ENCODE measurements at regions not wholly inside any gene's neighbourhood (a gene's known extent, or its start where the extent isn't known, plus 50 kb on each side); places are given as distances from the start of the nearest gene placed in this dataset.
A peak's percentile ranks its signal among the peaks of the same experiment; 100 is the strongest.
"Not testable (repeated sequence)": the region's sequence is repeated elsewhere in the genome, so short reads cannot be mapped to it uniquely, and the experiment has no call there.

- TF ChIP-seq CTCF (IDR thresholded peaks at IDR 0.05) = no peak
- ATAC-seq = no peak
Measured at GRCh38 chr10:23493711-23494110, 54.8 kb downstream of the OTUD1 start.

GRCh38 chr10:23496727-23497126 lies 57.9 kb downstream of the OTUD1 start:
- no peak overlapping the region for H3K27ac ChIP-seq
- H3K4me3 ChIP-seq = no peak overlapping the region
- no peaks in the 10 kb centered on the region for H3K9me3 ChIP-seq
- no peak for TF ChIP-seq CTCF (IDR thresholded peaks at IDR 0.05)
- no peaks in the 10 kb centered on the region for H3K4me1 ChIP-seq
- intact Hi-C loops (cut with DNase I) = no loop called here
- no peaks in the 10 kb centered on the region for H3K36me3 ChIP-seq
- ATAC-seq = no peak
- DNase-seq = no peak
- H3K27me3 ChIP-seq = no peaks in the 10 kb centered on the region

More at GRCh38 chr10:23493711-23494110, 54.8 kb downstream of the OTUD1 start:
- DNase-seq = no peak
- no peaks in the 10 kb centered on the region for H3K4me1 ChIP-seq
- no peak overlapping the region for H3K27ac ChIP-seq
- H3K4me3 ChIP-seq = no peak overlapping the region
- H3K36me3 ChIP-seq = no peaks in the 10 kb centered on the region
- H3K9me3 ChIP-seq = no peaks in the 10 kb centered on the region
- intact Hi-C loops (cut with DNase I) = no loop called here
- H3K27me3 ChIP-seq = no peaks in the 10 kb centered on the region

- Histone ChIP-seq H3K4me3 (no peak overlapping the region), H3K9me3 (no peaks in the 10 kb centered on the region), H3K27ac (no peak overlapping the region), H3K27me3 (no peaks in the 10 kb centered on the region), H3K4me1 (no peaks in the 10 kb centered on the region), H3K36me3 (no peaks in the 10 kb centered on the region)
- no peak for TF ChIP-seq CTCF (IDR thresholded peaks at IDR 0.05)
- intact Hi-C loops (cut with DNase I) = no loop called here
- ATAC-seq (no peak), DNase-seq (no peak)
Measured at GRCh38 chr10:23499372-23500132, 60.7 kb downstream of the OTUD1 start.

- H3K36me3 ChIP-seq = no peaks in the 10 kb centered on the region
- intact Hi-C loops (cut with DNase I) = no loop called here
- ATAC-seq = peak; percentile 67
- no peaks in the 10 kb centered on the region for H3K27me3 ChIP-seq
- no peak for TF ChIP-seq CTCF (IDR thresholded peaks at IDR 0.05)
- no peak overlapping the region for H3K27ac ChIP-seq
- H3K4me3 ChIP-seq = no peak overlapping the region
- no peaks in the 10 kb centered on the region for H3K9me3 ChIP-seq
- no peak for DNase-seq
- H3K4me1 ChIP-seq = no peaks in the 10 kb centered on the region
Measured at GRCh38 chr10:23505797-23506465, 67.1 kb downstream of the OTUD1 start.

GRCh38 chr10:23512355-23513058 lies 73.6 kb downstream of the OTUD1 start:
- Histone ChIP-seq H3K36me3 (no peaks in the 10 kb centered on the region), H3K27ac (peak overlapping the region in 1 of 2 donors; percentile 69), H3K27me3 (no peaks in the 10 kb centered on the region), H3K4me1 (peaks cover 0 to 6% of the 10 kb centered on the region in 2 donors), H3K9me3 (no peaks in the 10 kb centered on the region), H3K4me3 (no peak overlapping the region)
- intact Hi-C loops (cut with DNase I) = no loop called here
- TF ChIP-seq CTCF (IDR thresholded peaks at IDR 0.05) = no peak
- ATAC-seq = peak; percentile 63
- peak in 1 of 4 donors; percentile 36 for DNase-seq

DNA sequence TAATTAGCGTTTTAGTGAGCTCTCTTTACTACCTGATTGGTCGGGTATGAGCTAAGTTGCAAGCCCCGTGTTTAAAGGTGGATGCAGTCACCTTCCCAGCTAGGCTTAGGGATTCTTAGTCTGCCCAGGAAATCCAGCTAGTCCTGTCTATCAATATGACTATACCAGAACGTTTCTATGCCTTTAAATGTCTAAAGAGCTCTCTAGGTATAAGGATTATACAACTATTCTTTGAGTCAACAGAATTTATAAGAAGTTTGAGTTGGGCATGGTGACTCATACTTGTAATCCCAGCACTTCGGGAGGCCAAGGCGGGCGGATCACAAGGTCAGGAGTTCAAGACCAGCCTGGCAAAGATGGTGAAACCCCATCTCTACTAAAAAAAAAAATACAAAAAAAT lies 74.7 kb downstream of the OTUD1 start:
- H3K9me3 ChIP-seq; DNase-seq; ATAC-seq; intact Hi-C loops (cut with DNase I); H3K36me3 ChIP-seq; H3K27me3 ChIP-seq; H3K27ac ChIP-seq; H3K4me1 ChIP-seq; H3K4me3 ChIP-seq: not testable (repeated sequence)
